GM13977 (cell line): ENCODE measurements at regions not wholly inside any gene's neighbourhood (a gene's known extent, or its start where the extent isn't known, plus 50 kb on each side); places are given as distances from the start of the nearest gene placed in this dataset.
A peak's percentile ranks its signal among the peaks of the same experiment; 100 is the strongest.
"Not testable (repeated sequence)": the region's sequence is repeated elsewhere in the genome, so short reads cannot be mapped to it uniquely, and the experiment has no call there.

Source experiments
- DNase-seq: peaks from one replicate; pipeline ENCODE4 v3.0.0; 2012; ENCODE audit warnings: low spot score
- CTCF ChIP-seq: IDR thresholded peaks from 2 replicates; pipeline ENCODE4 v1.5.1; 2012; ENCODE audit warnings: mild to moderate bottlenecking, control low read depth; ENCODE audit not compliant: insufficient read depth; ENCODE audit errors: extremely low read depth, missing control alignments
- in situ Hi-C: fragments of 300-500 bp; cut with MboI; formaldehyde crosslinking; loops from one replicate; pipeline ENCODE4 v1.12.0; 2022; ENCODE audit warnings: low sequenced_read_pairs, low pct_unique_long_range_greater_than_20kb, mixed read lengths, inconsistent platforms; ENCODE audit not compliant: unreplicated experiment

- in situ Hi-C loops: not testable (repeated sequence)
Measured at GRCh38 chr16:88191168-88191567, 191.6 kb upstream of the ZNF469 start.

DNA sequence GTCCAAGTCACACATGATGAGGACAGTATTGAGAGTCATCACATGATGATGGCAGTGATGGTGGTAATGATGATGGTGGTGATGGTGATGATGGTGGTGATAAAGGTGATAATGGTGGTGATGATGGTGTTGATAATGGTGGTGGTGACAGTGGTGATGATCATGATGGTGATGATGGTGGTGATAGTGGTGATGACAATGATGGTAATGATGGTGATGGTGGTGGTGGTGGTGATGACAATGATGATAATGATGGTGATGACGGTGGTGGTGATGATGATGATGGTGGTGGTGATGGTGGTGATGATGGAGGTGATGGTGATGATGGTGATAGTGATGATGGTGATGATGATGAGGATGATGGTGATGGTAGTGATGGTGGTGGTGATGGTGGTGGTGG lies 190.2 kb upstream of the ZNF469 start:
- in situ Hi-C loops: no loop called here
- TF ChIP-seq CTCF: no peak
- DNase-seq: no peak

More at GRCh38 chr16:88191168-88191567, 191.6 kb upstream of the ZNF469 start:
- not testable (repeated sequence) for DNase-seq

- peak; percentile 71 for TF ChIP-seq CTCF
- in situ Hi-C loops, DNase-seq: not testable (repeated sequence)
Measured at GRCh38 chr16:88193706-88194396, 188.9 kb upstream of the ZNF469 start.

- no peak for TF ChIP-seq CTCF
- no peak for DNase-seq
- in situ Hi-C loops: no loop called here
Measured at GRCh38 chr16:88194397-88195268, 188.1 kb upstream of the ZNF469 start.

GRCh38 chr16:88195269-88195705 lies 187.5 kb upstream of the ZNF469 start:
- no peak for TF ChIP-seq CTCF
- in situ Hi-C loops: no loop called here
- peak; percentile 23 for DNase-seq

DNA sequence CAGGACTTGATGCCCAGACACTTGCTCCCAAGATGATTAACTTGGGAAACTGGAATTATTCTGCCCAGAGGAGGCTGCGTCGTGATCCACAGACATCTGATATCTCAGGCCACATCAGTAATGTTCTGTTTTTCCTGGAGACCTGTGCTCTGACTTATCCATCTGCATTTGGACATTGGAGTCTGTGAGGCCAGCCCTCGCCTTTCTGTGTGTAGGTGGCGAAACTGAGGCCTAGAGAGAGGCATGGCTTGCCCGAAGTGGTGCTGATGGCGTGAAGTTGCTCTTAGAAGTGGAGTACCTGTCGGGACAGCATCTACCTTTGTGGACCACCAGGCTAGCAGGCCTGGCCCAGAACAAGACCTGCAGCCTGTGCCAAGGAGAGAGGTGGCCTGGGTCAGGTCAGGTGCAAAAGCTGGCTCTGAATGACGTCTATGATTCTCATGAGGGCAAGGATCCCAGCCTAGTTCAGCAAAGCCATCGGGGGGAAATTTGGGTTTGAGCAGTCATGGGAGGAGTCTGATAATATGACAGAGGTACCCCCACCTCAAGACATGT lies 186.8 kb upstream of the ZNF469 start:
- in situ Hi-C loops: no loop called here
- TF ChIP-seq CTCF: no peak
- peak; percentile 32 for DNase-seq
